Coronary artery (tissue), 2 donors: ENCODE measurements at regions not wholly inside any gene's neighbourhood (a gene's known extent, or its start where the extent isn't known, plus 50 kb on each side); places are given as distances from the start of the nearest gene placed in this dataset.

ENCODE experiments used
- DNase-seq: peaks from one replicate; pipeline ENCODE4 v3.0.0-alpha.2; 2017; ENCODE audit warnings: low spot score
- H3K27ac ChIP-seq, 2 donors: fragments of 200-600 bp; sonication (generic); one replicate each; pipeline ENCODE4 v1.5.1; 2016 to 2019
- H3K4me3 ChIP-seq: fragments of 200-600 bp; sonication (generic); 2 replicates; pipeline ENCODE4 v1.5.1; 2016; ENCODE audit warnings: mild to moderate bottlenecking, moderate library complexity
- TF ChIP-seq, protein P1 (sequence below): fragments of 200-600 bp; sonication (generic); IDR thresholded peaks from one replicate; pipeline ENCODE4 v1.5.1; 2019; ENCODE audit warnings: antibody characterized with exemption

DNA sequence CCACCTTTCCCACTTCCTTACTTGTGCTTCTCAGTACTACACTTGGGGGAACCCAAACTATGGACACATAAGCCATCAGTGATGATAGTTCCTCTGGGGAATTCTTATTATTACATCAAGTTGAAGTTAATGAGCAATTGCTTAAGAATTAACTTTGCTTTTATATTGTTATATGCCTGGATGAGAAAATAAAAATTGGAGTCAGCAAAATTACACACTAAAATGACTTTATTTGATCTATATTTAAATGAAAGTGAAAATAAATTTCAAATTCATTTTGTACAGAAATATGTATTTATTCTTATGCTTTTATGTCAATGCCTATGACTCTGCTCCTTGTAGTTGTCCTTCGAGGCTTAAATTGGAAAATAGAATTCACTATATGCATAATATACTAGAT lies 149.4 kb upstream of the KCND2 start:
- H3K27ac ChIP-seq = no peak overlapping the region
- DNase-seq = no peak
- H3K4me3 ChIP-seq = no peak overlapping the region
- TF ChIP-seq, protein P1, sequence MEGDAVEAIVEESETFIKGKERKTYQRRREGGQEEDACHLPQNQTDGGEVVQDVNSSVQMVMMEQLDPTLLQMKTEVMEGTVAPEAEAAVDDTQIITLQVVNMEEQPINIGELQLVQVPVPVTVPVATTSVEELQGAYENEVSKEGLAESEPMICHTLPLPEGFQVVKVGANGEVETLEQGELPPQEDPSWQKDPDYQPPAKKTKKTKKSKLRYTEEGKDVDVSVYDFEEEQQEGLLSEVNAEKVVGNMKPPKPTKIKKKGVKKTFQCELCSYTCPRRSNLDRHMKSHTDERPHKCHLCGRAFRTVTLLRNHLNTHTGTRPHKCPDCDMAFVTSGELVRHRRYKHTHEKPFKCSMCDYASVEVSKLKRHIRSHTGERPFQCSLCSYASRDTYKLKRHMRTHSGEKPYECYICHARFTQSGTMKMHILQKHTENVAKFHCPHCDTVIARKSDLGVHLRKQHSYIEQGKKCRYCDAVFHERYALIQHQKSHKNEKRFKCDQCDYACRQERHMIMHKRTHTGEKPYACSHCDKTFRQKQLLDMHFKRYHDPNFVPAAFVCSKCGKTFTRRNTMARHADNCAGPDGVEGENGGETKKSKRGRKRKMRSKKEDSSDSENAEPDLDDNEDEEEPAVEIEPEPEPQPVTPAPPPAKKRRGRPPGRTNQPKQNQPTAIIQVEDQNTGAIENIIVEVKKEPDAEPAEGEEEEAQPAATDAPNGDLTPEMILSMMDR = no peak

DNA sequence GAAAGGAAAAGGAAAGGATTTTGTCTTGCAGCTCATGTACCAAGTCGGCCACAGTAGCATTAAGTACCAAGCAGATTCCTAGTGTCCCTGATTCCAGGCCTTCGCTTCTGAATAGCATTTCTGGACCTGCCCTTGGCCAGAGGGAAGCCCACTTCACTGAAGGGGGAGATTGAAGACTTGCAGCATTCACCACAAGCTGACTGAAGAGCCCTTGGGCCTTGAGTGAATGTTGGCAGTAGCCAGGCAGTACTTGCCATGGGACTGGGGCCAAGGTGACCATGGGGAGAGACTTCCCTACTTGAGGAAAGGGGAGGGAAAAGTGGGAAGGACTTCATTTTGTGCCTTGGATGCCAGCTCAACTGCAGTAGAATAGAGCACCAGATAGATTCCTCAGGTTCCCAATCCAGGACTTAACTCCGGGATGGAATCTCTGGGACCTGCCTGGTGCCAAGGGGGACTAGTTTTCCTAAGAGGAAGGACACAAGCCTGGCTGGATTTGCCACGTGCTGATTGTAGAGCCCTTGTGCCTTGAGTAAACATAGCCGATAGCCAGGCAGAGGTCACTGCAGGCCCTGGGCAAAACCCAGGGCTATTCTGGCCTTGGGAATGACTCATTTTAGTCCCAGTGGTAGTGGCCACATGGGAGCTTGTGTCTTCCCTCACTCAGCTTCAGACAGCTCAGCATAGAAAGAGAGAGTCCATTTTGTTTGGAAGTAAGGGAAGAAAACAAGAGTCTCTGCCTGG lies 141.7 kb upstream of the KCND2 start:
- TF ChIP-seq, protein P1 = no peak
- DNase-seq = no peak
- H3K4me3 ChIP-seq = no peak overlapping the region
- H3K27ac ChIP-seq = no peak overlapping the region

DNA sequence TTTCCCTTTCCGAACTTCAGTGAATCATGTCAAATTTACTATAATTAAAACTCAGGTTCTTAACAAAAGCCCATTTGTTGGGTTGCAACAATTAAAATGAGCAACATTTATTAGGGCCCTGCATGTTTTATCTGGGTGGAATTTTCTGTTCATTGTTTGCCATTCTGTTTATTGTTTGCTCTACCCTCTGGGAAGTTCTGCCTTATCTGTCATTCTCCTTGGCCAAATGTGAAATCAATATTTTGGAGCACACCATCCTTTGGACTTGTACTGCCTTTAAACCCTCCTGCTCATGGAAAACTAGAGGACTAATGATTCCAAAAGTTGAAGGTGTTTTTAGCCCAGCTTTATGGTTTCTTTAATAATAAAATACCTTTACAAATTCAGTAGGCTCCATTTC lies 134.5 kb upstream of the KCND2 start:
- Histone ChIP-seq H3K4me3 (no peak overlapping the region), H3K27ac (no peak overlapping the region)
- no peak for DNase-seq
- TF ChIP-seq, protein P1 = no peak

DNA sequence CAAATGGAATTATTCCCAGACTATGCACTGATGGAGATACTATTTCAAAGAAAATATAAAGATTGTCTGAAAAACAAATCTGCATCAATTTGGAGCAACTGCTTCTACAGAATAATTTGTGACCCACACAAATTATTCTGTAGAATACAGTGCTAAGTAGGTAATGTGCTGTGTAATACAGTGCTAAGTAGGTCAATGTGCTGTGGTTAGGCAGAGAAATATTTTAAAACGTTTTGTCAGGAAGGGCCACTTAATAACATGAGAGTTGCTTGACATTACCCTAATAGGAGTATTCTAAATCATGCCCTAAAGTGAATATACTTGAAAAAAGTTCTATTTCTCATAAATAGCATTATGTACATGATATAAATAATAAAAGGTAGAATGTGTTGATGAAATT lies 116.5 kb upstream of the KCND2 start:
- DNase-seq = no peak
- Histone ChIP-seq H3K27ac (no peak overlapping the region), H3K4me3 (no peak overlapping the region)
- TF ChIP-seq, protein P1 = no peak

DNA sequence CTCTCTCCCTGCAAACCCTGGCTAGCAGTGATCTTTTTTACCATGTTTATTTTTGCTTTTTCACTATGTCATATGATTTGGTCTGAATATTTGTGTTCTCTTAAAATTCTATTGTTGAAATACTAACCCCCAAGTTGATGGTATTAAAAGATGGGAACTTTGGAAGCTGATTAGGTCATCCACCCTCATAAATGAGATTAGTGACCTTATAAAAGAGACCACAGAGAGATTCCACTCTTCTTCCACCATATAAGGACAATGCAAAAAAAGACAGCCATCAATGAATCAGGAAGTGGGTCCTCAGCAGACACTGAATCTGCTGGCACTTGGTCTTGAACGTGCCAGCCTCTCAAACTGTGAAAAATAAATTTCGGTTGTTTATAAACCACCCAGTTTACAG lies 112.8 kb upstream of the KCND2 start:
- no peak for DNase-seq
- Histone ChIP-seq H3K4me3 (no peak overlapping the region), H3K27ac (no peak overlapping the region)
- TF ChIP-seq, protein P1 = no peak

DNA sequence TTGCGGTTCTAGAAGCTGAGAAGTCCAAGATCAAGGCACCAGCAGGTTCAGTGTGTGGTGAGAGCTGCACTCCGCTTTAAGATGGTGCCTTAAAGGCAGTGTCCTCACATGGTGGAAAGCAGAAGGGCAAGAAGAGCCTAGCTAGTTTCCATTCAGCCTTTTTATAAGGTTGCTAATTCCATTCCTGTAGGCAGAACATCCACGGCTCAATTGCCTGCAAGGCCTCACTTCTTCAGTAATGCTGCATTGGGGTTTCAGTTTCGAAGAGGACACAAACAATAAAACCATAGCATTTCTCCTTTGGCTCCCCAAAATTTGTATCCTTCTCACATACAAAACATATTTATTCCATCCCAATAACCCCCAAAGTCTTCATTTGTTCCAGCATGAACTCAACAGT lies 109.5 kb upstream of the KCND2 start:
- Histone ChIP-seq H3K27ac (no peak overlapping the region), H3K4me3 (no peak overlapping the region)
- TF ChIP-seq, protein P1 = no peak
- no peak for DNase-seq

DNA sequence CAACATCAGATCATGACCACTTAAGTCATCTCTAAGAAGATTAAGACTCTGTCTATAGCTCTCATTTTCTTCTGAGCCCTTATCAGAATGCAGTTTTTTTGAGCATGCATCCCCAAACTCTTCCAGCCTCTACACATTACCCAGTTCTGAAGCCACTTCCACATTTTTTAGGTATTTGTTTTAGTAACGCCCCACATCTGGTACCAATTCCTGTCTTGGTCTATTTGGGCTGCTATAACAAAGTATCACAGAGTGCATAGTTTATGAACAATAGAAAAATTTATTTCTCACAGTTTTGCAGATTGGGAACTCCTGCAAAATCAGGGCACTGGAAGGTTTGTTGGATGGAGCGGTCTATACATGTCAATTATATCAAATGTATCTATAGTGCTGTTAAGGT lies 107.7 kb upstream of the KCND2 start:
- no peak overlapping the region for H3K27ac ChIP-seq
- DNase-seq = no peak
- no peak overlapping the region for H3K4me3 ChIP-seq
- TF ChIP-seq, protein P1 = no peak
